H1 (cell line): ENCODE measurements at regions not wholly inside any gene's neighbourhood (a gene's known extent, or its start where the extent isn't known, plus 50 kb on each side); places are given as distances from the start of the nearest gene placed in this dataset.

Experiments
- CTCF ChIA-PET: fragments of 300-600 bp; sonication (Branson Sonifier 250); formaldehyde crosslinking; loops from one replicate; lab custom pipeline; 2021; ENCODE audit not compliant: partially characterized antibody; lab: Charles Lee
- POLR2A ChIA-PET: fragments of 300-600 bp; sonication (Branson Sonifier 250); formaldehyde crosslinking; loops from one replicate; lab custom pipeline; 2021; ENCODE audit warnings: inconsistent platforms; ENCODE audit not compliant: partially characterized antibody; lab: Charles Lee
- DNase-seq, 2 experiments: peaks; one replicate each; pipeline versions ENCODE4 v3.0.0 to v3.0.0-alpha.2; 2010 to 2022; ENCODE audit warnings: low spot score in 2 of 2, low read depth in 1 of 2, mixed read lengths in 1 of 2
- FAIRE-seq: peaks from 2 replicates; lab custom pipeline; 2011; peaks lifted over from hg19 to GRCh38; lab: Jason Lieb, UNC
- H2AFZ ChIP-seq: 2 replicates; pipeline ENCODE4 v1.8.1; 2012; ENCODE audit warnings: low read length, inconsistent platforms
- H2AK5ac ChIP-seq: 2 replicates; pipeline ENCODE4 v1.6.1; 2013; ENCODE audit warnings: low read depth, low read length
- H2BK120ac ChIP-seq: replicated peaks from 2 replicates; pipeline ENCODE3; 2013; ENCODE audit warnings: low read depth, low read length, inconsistent platforms
- H2BK12ac ChIP-seq: 2 replicates; pipeline ENCODE4 v1.6.1; 2013; ENCODE audit warnings: low read depth, low read length
- H2BK15ac ChIP-seq: 2 replicates; pipeline ENCODE4 v1.6.1; 2013; ENCODE audit warnings: low read length
- H2BK20ac ChIP-seq: 2 replicates; pipeline ENCODE4 v1.6.1; 2013; ENCODE audit warnings: low read length
- H2BK5ac ChIP-seq: 2 replicates; pipeline ENCODE4 v1.6.1; 2013; ENCODE audit warnings: low read depth, low read length
- H3K14ac ChIP-seq: 2 replicates; pipeline ENCODE4 v1.6.1; 2013; ENCODE audit warnings: inconsistent platforms; ENCODE audit not compliant: insufficient read length
- H3K18ac ChIP-seq: 2 replicates; pipeline ENCODE4 v1.6.1; 2013; ENCODE audit warnings: low read length; ENCODE audit errors: extremely low read depth
- H3K23ac ChIP-seq: 2 replicates; pipeline ENCODE4 v1.6.1; 2013; ENCODE audit warnings: inconsistent platforms; ENCODE audit not compliant: insufficient read length
- H3K23me2 ChIP-seq: 2 replicates; pipeline ENCODE4 v1.6.1; 2013; ENCODE audit warnings: low read depth, low read length
- H3K27ac ChIP-seq: 2 replicates; pipeline ENCODE4 v1.6.1; 2011; ENCODE audit warnings: low read depth, low read length, inconsistent platforms
- H3K27me3 ChIP-seq, 4 experiments: replicated peaks in 1 of 4; 1 replicate in 1 of 4; 2 replicates in 3 of 4; pipeline versions ENCODE4 v1.6.1 to v1.8.1; 2011 to 2013; ENCODE audit warnings: low read length in 3 of 4, mild to moderate bottlenecking in 3 of 4, inconsistent platforms in 2 of 4, mixed read lengths in 2 of 4, moderate library complexity in 1 of 4; ENCODE audit not compliant: control insufficient read depth in 3 of 4, insufficient read depth in 3 of 4; ENCODE audit errors: extremely low read depth in 1 of 4
- H3K36me3 ChIP-seq, 4 experiments: 2 replicates each; pipeline versions ENCODE4 v1.6.1 to v1.8.1; 2011 to 2013; ENCODE audit warnings: mild to moderate bottlenecking in 4 of 4, low read length in 3 of 4, moderate library complexity in 2 of 4, control low read depth in 1 of 4, inconsistent platforms in 1 of 4; ENCODE audit not compliant: insufficient read depth in 4 of 4, control insufficient read depth in 2 of 4
- H3K4ac ChIP-seq: replicated peaks from 2 replicates; pipeline ENCODE3; 2013; ENCODE audit warnings: low read length, low read depth, mixed read lengths, inconsistent platforms; ENCODE audit not compliant: insufficient read length
- H3K4me1 ChIP-seq, 4 experiments: replicated peaks in 1 of 4; 1 replicate in 1 of 4; 2 replicates in 3 of 4; pipeline versions ENCODE4 v1.6.1 to v1.8.1; 2011 to 2013; ENCODE audit warnings: low read length in 3 of 4, inconsistent platforms in 2 of 4, mixed read lengths in 1 of 4; ENCODE audit not compliant: insufficient read depth in 4 of 4, control insufficient read depth in 3 of 4
- H3K4me2 ChIP-seq, 2 experiments: 2 replicates each; pipeline versions ENCODE4 v1.6.1 to v1.8.1; 2011 to 2013; ENCODE audit warnings: low read depth in 2 of 2, low read length in 2 of 2, control low read depth in 1 of 2, inconsistent platforms in 1 of 2, mild to moderate bottlenecking in 1 of 2; ENCODE audit not compliant: insufficient read depth in 1 of 2
- H3K4me3 ChIP-seq, 4 experiments: fragments of 200-600, 300-600 bp in 1 of 4; sonication (generic), shearing (Covaris generic), sonication (Bioruptor Twin) in 1 of 4; 2 replicates each; pipeline versions ENCODE4 v1.5.1 to v1.8.1; 2011 to 2016; ENCODE audit warnings: low read length in 4 of 4, low read depth in 3 of 4, control low read depth in 2 of 4, inconsistent platforms in 2 of 4, mild to moderate bottlenecking in 2 of 4, mixed read lengths in 1 of 4, moderate library complexity in 1 of 4; ENCODE audit not compliant: insufficient read depth in 2 of 4; ENCODE audit errors: extremely low read depth in 1 of 4
- H3K56ac ChIP-seq: replicated peaks from 2 replicates; pipeline ENCODE3; 2013; ENCODE audit warnings: low read depth, mild to moderate bottlenecking, mixed read lengths, low read length, inconsistent platforms; ENCODE audit not compliant: insufficient read length
- H3K79me1 ChIP-seq: 2 replicates; pipeline ENCODE4 v1.6.1; 2013; ENCODE audit warnings: low read depth, low read length, control low read depth
- H3K79me2 ChIP-seq, 2 experiments: 2 replicates each; pipeline versions ENCODE4 v1.6.1 to v1.8.1; 2012 to 2013; ENCODE audit warnings: low read length in 2 of 2, mild to moderate bottlenecking in 2 of 2, inconsistent platforms in 1 of 2; ENCODE audit not compliant: insufficient read depth in 2 of 2, control insufficient read depth in 1 of 2
- H3K9ac ChIP-seq, 4 experiments: replicated peaks in 1 of 4; 1 replicate in 1 of 4; 2 replicates in 3 of 4; pipeline versions ENCODE4 v1.6.1 to v1.8.1; 2011 to 2013; ENCODE audit warnings: low read depth in 3 of 4, low read length in 3 of 4, control low read depth in 2 of 4, mild to moderate bottlenecking in 2 of 4, moderate library complexity in 2 of 4, inconsistent platforms in 1 of 4; ENCODE audit errors: extremely low read depth in 1 of 4
- H3K9me3 ChIP-seq, 2 experiments: 2 replicates each; pipeline versions ENCODE4 v1.6.1 to v1.8.1; 2012 to 2013; ENCODE audit warnings: mild to moderate bottlenecking in 2 of 2, moderate library complexity in 2 of 2, control low read depth in 1 of 2, inconsistent platforms in 1 of 2, low read depth in 1 of 2, low read length in 1 of 2, mixed read lengths in 1 of 2; ENCODE audit not compliant: insufficient read depth in 2 of 2
- H4K20me1 ChIP-seq, 2 experiments: replicated peaks in 1 of 2; 2 replicates each; pipeline versions ENCODE3 to v1.8.1; 2011 to 2013; ENCODE audit warnings: inconsistent platforms in 2 of 2, low read length in 2 of 2, mild to moderate bottlenecking in 1 of 2; ENCODE audit not compliant: insufficient read depth in 2 of 2, control insufficient read depth in 1 of 2
- H4K5ac ChIP-seq: 2 replicates; pipeline ENCODE4 v1.6.1; 2013; ENCODE audit warnings: low read length, low read depth, mixed read lengths, inconsistent platforms; ENCODE audit not compliant: insufficient read length
- H4K8ac ChIP-seq: 2 replicates; pipeline ENCODE4 v1.8.0; 2013; ENCODE audit warnings: mild to moderate bottlenecking, moderate library complexity, low read length, inconsistent platforms; ENCODE audit not compliant: insufficient read depth; ENCODE audit errors: extremely low read depth
- H4K91ac ChIP-seq: replicated peaks from 2 replicates; pipeline ENCODE3; 2013; ENCODE audit warnings: low read length, mixed read lengths, inconsistent platforms; ENCODE audit not compliant: insufficient read length
- ASH2L ChIP-seq: fragments of 200-600, 300-600 bp; sonication (generic); IDR thresholded peaks from one replicate; pipeline ENCODE4 v1.7.1; 2017; ENCODE audit warnings: low read length
- FOSL1 ChIP-seq: IDR thresholded peaks from 2 replicates; pipeline ENCODE4 v1.6.1; 2011; ENCODE audit warnings: mild to moderate bottlenecking, low read depth, low read length, moderate library complexity; ENCODE audit not compliant: insufficient read depth
- MAFK ChIP-seq: IDR thresholded peaks from 2 replicates; pipeline ENCODE4 v1.6.1; 2012; ENCODE audit warnings: low read depth, mild to moderate bottlenecking, improper control_type of control experiment, low read length
- NANOG ChIP-seq: IDR thresholded peaks from 2 replicates; pipeline ENCODE4 v1.6.1; 2011; ENCODE audit warnings: low read length, low read depth, mild to moderate bottlenecking, inconsistent platforms; ENCODE audit not compliant: insufficient read depth, poor library complexity, severe bottlenecking
- POLR2AphosphoS5 ChIP-seq: IDR thresholded peaks from 2 replicates; pipeline ENCODE4 v1.6.1; 2011; ENCODE audit warnings: low read depth, low read length
- POU5F1 ChIP-seq: IDR thresholded peaks from 2 replicates; pipeline ENCODE4 v1.6.1; 2011; ENCODE audit warnings: low read depth, mild to moderate bottlenecking, low read length, moderate library complexity
- RBBP5 ChIP-seq: IDR thresholded peaks from 2 replicates; pipeline ENCODE4 v1.7.1; 2012; ENCODE audit warnings: low read depth, mild to moderate bottlenecking, inconsistent platforms, low read length, moderate library complexity, borderline replicate concordance
- SAP30 ChIP-seq: fragments of 300-600 bp; sonication (generic); IDR thresholded peaks from 2 replicates; pipeline ENCODE4 v1.7.1; 2012; ENCODE audit warnings: low read length, moderate library complexity, mild to moderate bottlenecking, inconsistent platforms; ENCODE audit not compliant: insufficient read depth, insufficient replicate concordance
- TBP ChIP-seq: IDR thresholded peaks from 2 replicates; pipeline ENCODE4 v1.6.1; 2011; ENCODE audit warnings: low read depth, low read length, improper control_type of control experiment
- YY1 ChIP-seq: IDR thresholded peaks from 2 replicates; pipeline ENCODE4 v1.6.1; 2011; ENCODE audit warnings: low read depth, mild to moderate bottlenecking, low read length
- ZNF274 ChIP-seq: IDR thresholded peaks from 2 replicates; pipeline ENCODE4 v1.7.0; 2012; ENCODE audit warnings: low read length, borderline replicate concordance; ENCODE audit errors: extremely low read depth
- WGBS, 2 experiments: shearing (Covaris generic) in 1 of 2; methylation state at CpG; one replicate each; pipeline versions ENCODE4 v1.1.6 to v1.1.7; 2013 to 2015; ENCODE audit warnings: low lambda C conversion rate in 2 of 2, mixed read lengths in 2 of 2, inconsistent platforms in 1 of 2, low coverage in 1 of 2, missing lambda C conversion rate in 1 of 2; ENCODE audit not compliant: insufficient replicate concordance in 2 of 2, insufficient coverage in 1 of 2, insufficient read length in 1 of 2; ENCODE audit errors: extremely low coverage in 1 of 2, missing lambda C conversion rate in 1 of 2; 5-methylcytosine and 5-hydroxymethylcytosine counted together
- TF ChIP-seq, protein P1 (sequence below): IDR thresholded peaks from 2 replicates; pipeline ENCODE4 v1.6.1; 2011; ENCODE audit warnings: low read depth, mild to moderate bottlenecking, low read length; ENCODE audit not compliant: insufficient read depth
- TF ChIP-seq, protein P2 (sequence below): IDR thresholded peaks from 2 replicates; pipeline ENCODE4 v1.6.1; 2012; ENCODE audit warnings: inconsistent platforms

DNA sequence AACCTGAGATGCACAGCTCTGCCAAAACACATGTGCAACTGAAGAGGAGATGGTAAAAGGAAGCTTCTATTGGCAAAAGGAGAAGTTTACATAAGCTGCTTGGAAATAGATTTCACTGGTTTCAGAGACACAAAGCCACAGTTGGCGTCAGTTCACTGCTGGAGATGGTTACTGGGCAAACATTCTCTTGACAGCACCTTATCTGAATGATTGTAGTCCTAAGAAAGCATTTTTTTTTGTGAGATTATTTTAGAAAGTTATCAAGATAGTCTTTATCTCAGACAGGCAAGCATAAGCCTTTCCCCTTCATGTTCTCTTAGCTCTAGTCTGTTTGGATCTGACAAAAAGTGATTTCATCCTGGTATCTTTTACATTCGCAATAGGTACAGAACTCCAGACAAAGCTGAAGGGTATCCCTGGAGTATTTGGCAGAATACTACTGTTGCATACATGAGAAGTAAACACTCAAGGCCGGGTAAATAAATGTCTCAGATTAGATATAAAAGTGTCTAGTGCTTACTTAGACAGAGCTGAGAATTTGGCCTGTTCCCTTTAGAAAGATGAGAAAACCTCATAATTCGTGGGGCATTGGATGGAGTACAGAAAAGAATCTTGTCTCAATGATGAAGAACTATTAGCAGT lies 1668.0 kb upstream of the NUDT12 start:
- H4K8ac ChIP-seq: no peak overlapping the region
- no peak overlapping the region for H3K4ac ChIP-seq
- H3K9ac ChIP-seq: no peak overlapping the region
- no peak overlapping the region for H2AFZ ChIP-seq
- no peak for FAIRE-seq
- H3K27me3 ChIP-seq: no peaks in the 10 kb centered on the region
- H3K27ac ChIP-seq: no peak overlapping the region
- CTCF ChIA-PET: interaction anchor here (0.6 to 0.9 kb wide), 4 partner anchors 11 to 278 kb away, joined by 3 to 6 read pairs (median 3); no protein-coding TSS in a partner anchor
- no peaks in the 10 kb centered on the region for H3K79me1 ChIP-seq
- no peak overlapping the region for H2BK20ac ChIP-seq
- H3K56ac ChIP-seq: no peak overlapping the region
- H2BK120ac ChIP-seq: no peak overlapping the region
- no peak overlapping the region for H3K18ac ChIP-seq
- no peaks in the 10 kb centered on the region for H4K20me1 ChIP-seq
- H4K91ac ChIP-seq: no peak overlapping the region
- H2BK12ac ChIP-seq: no peak overlapping the region
- H3K23ac ChIP-seq: no peak overlapping the region
- POLR2A ChIA-PET: no interaction called here
- H2BK5ac ChIP-seq: no peak overlapping the region
- WGBS, 2 experiments: 93% methylated on average over 4 of the region's 4 CpGs; no CpG with 5 or more reads in 1 of the 2 experiments
- H3K14ac ChIP-seq: no peak overlapping the region
- H3K4me2 ChIP-seq: no peak overlapping the region
- H3K23me2 ChIP-seq: no peaks in the 10 kb centered on the region
- H3K36me3 ChIP-seq: no peaks in the 10 kb centered on the region
- H2AK5ac ChIP-seq: no peak overlapping the region
- H3K4me1 ChIP-seq: no peaks in the 10 kb centered on the region
- H3K4me3 ChIP-seq: no peak overlapping the region
- no peak overlapping the region for H2BK15ac ChIP-seq
- H3K79me2 ChIP-seq: no peaks in the 10 kb centered on the region
- no peak for DNase-seq
- H4K5ac ChIP-seq: no peak overlapping the region
- no peaks in the 10 kb centered on the region for H3K9me3 ChIP-seq
- TF ChIP-seq, protein P1, sequence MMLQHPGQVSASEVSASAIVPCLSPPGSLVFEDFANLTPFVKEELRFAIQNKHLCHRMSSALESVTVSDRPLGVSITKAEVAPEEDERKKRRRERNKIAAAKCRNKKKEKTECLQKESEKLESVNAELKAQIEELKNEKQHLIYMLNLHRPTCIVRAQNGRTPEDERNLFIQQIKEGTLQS: no peak
- no peak for TF ChIP-seq FOSL1
- TF ChIP-seq ASH2L: no peak
- TF ChIP-seq TBP: no peak
- no peak for TF ChIP-seq POLR2AphosphoS5
- no peak for TF ChIP-seq SAP30
- TF ChIP-seq NANOG: no peak
- TF ChIP-seq YY1: no peak
- no peak for TF ChIP-seq POU5F1
- TF ChIP-seq, protein P2, sequence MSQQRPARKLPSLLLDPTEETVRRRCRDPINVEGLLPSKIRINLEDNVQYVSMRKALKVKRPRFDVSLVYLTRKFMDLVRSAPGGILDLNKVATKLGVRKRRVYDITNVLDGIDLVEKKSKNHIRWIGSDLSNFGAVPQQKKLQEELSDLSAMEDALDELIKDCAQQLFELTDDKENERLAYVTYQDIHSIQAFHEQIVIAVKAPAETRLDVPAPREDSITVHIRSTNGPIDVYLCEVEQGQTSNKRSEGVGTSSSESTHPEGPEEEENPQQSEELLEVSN: no peak
- TF ChIP-seq RBBP5: no peak
- TF ChIP-seq ZNF274: no peak
- TF ChIP-seq MAFK: no peak
